Keratinocyte (primary cell): ENCODE measurements at regions not wholly inside any gene's neighbourhood (a gene's known extent, or its start where the extent isn't known, plus 50 kb on each side); places are given as distances from the start of the nearest gene placed in this dataset.

ENCODE experiments used
- DNase-seq: peaks from one replicate; pipeline ENCODE4 v3.0.0-alpha.2; 2011; ENCODE audit warnings: low read depth, missing footprints, low spot score
- FAIRE-seq: peaks from 2 replicates; lab custom pipeline; 2011; peaks lifted over from hg19 to GRCh38; lab: Jason Lieb, UNC
- H2AFZ ChIP-seq: 2 replicates; pipeline ENCODE4 v1.6.0; 2012; ENCODE audit warnings: low read length, control low read depth, inconsistent platforms; ENCODE audit not compliant: control insufficient read depth
- H3K27ac ChIP-seq: 2 replicates; pipeline ENCODE4 v1.5.1; 2011; ENCODE audit warnings: low read length; ENCODE audit not compliant: control insufficient read depth, insufficient read depth
- H3K27me3 ChIP-seq: 3 replicates; pipeline ENCODE4 v1.6.0; 2011; ENCODE audit warnings: low read length; ENCODE audit not compliant: control insufficient read depth, insufficient read depth; ENCODE audit errors: extremely low read depth
- H3K36me3 ChIP-seq, 2 experiments: 2 replicates in 1 of 2; 3 replicates in 1 of 2; pipeline ENCODE4 v1.5.1; 2011; ENCODE audit warnings: low read length in 2 of 2, mild to moderate bottlenecking in 1 of 2; ENCODE audit not compliant: control insufficient read depth in 2 of 2, insufficient read depth in 2 of 2; ENCODE audit errors: extremely low read depth in 1 of 2
- H3K4me1 ChIP-seq: 3 replicates; pipeline ENCODE4 v1.5.1; 2011; ENCODE audit warnings: low read length; ENCODE audit not compliant: control insufficient read depth, insufficient read depth; ENCODE audit errors: extremely low read depth
- H3K4me2 ChIP-seq: 3 replicates; pipeline ENCODE4 v1.6.0; 2011; ENCODE audit warnings: low read depth, low read length; ENCODE audit not compliant: control insufficient read depth, insufficient read depth; ENCODE audit errors: extremely low read depth
- H3K4me3 ChIP-seq, 3 experiments: fragments of 200-600 bp in 1 of 3; sonication (generic) in 1 of 3; 2 replicates in 2 of 3; 3 replicates in 1 of 3; pipeline ENCODE4 v1.5.1; 2011 to 2016; ENCODE audit warnings: low read length in 3 of 3, mild to moderate bottlenecking in 3 of 3, control low read depth in 2 of 3, inconsistent platforms in 1 of 3, low read depth in 1 of 3, mixed read lengths in 1 of 3, mixed run types in 1 of 3, moderate library complexity in 1 of 3; ENCODE audit not compliant: control insufficient read depth in 2 of 3, insufficient read depth in 2 of 3; ENCODE audit errors: extremely low read depth in 1 of 3
- H3K79me2 ChIP-seq: 2 replicates; pipeline ENCODE4 v1.6.0; 2012; ENCODE audit warnings: low read length; ENCODE audit not compliant: control insufficient read depth, insufficient read depth
- H3K9ac ChIP-seq: 3 replicates; pipeline ENCODE4 v1.6.0; 2011; ENCODE audit warnings: low read length; ENCODE audit not compliant: control insufficient read depth, insufficient read depth; ENCODE audit errors: extremely low read depth
- H3K9me1 ChIP-seq: 3 replicates; pipeline ENCODE4 v1.6.0; 2011; ENCODE audit warnings: low read length; ENCODE audit not compliant: control insufficient read depth, insufficient read depth; ENCODE audit errors: extremely low read depth
- H3K9me3 ChIP-seq: 2 replicates; pipeline ENCODE4 v1.5.1; 2012; ENCODE audit warnings: low read depth, low read length; ENCODE audit not compliant: control insufficient read depth
- H4K20me1 ChIP-seq: 3 replicates; pipeline ENCODE4 v1.6.0; 2011; ENCODE audit warnings: low read length; ENCODE audit not compliant: control insufficient read depth, insufficient read depth; ENCODE audit errors: extremely low read depth
- EZH2 ChIP-seq: IDR thresholded peaks from one replicate; pipeline ENCODE4 v1.6.1; 2012; ENCODE audit warnings: inconsistent platforms, mild to moderate bottlenecking, low read length, moderate library complexity
- dilution Hi-C: fragments of 300-500 bp; cut with MboI; formaldehyde crosslinking; loops from one replicate; pipeline ENCODE4 v1.7.0; 2020; ENCODE audit warnings: low sequenced_read_pairs; ENCODE audit not compliant: extremely low pct_ligation_motif_present
- TF ChIP-seq, protein P1 (sequence below), 3 experiments: IDR thresholded peaks in 1 of 3; conservative IDR thresholded peaks in 1 of 3; optimal IDR thresholded peaks in 1 of 3; 2 replicates in 2 of 3; 3 replicates in 1 of 3; pipeline versions ENCODE3 to v1.5.1; 2011; ENCODE audit warnings: low read length in 3 of 3, mild to moderate bottlenecking in 3 of 3, moderate library complexity in 2 of 3, control low read depth in 1 of 3, inconsistent platforms in 1 of 3; ENCODE audit not compliant: insufficient read depth in 2 of 3; ENCODE audit errors: extremely low read depth in 1 of 3

DNA sequence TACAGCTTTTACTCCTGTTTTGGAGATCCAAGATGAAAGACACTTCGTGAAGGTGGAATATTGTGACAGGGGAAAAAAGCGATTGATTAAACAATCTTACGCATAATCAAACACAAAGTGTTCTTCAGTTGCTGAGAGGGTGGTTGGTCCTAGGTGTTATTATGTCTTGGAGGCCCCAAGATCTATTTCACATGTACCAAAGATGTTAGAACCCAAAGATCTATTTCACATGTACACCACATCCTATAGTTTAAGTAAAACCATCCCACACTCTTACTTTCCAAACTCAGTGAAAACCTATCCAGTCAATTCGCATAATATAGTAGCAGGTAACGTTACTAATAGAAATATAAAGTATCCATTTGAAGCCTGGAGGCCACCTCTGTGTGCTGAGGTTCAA, 242.6 kb upstream of the MAF start:
- H3K9me3 ChIP-seq: no peaks in the 10 kb centered on the region
- dilution Hi-C loops: no loop called here
- H4K20me1 ChIP-seq: no peaks in the 10 kb centered on the region
- peaks cover 16% of the 10 kb centered on the region for H3K4me1 ChIP-seq
- no peak overlapping the region for H3K9ac ChIP-seq
- DNase-seq (no peak), FAIRE-seq (no peak)
- H2AFZ ChIP-seq: no peak overlapping the region
- no peaks in the 10 kb centered on the region for H3K36me3 ChIP-seq
- TF ChIP-seq, protein P1, sequence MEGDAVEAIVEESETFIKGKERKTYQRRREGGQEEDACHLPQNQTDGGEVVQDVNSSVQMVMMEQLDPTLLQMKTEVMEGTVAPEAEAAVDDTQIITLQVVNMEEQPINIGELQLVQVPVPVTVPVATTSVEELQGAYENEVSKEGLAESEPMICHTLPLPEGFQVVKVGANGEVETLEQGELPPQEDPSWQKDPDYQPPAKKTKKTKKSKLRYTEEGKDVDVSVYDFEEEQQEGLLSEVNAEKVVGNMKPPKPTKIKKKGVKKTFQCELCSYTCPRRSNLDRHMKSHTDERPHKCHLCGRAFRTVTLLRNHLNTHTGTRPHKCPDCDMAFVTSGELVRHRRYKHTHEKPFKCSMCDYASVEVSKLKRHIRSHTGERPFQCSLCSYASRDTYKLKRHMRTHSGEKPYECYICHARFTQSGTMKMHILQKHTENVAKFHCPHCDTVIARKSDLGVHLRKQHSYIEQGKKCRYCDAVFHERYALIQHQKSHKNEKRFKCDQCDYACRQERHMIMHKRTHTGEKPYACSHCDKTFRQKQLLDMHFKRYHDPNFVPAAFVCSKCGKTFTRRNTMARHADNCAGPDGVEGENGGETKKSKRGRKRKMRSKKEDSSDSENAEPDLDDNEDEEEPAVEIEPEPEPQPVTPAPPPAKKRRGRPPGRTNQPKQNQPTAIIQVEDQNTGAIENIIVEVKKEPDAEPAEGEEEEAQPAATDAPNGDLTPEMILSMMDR (optimal IDR thresholded peaks at IDR 0.05 in 1 of 3, IDR thresholded peaks at IDR 0.05 in 1 of 3, conservative IDR thresholded peaks at IDR 0.05 in 1 of 3; ENCODE audit: extremely low read depth in 1 of 3, insufficient read depth in 2 of 3, low read length in 3 of 3): no peak
- TF ChIP-seq EZH2: no peak
- H3K4me3 ChIP-seq: no peak overlapping the region
- no peaks in the 10 kb centered on the region for H3K79me2 ChIP-seq
- H3K27ac ChIP-seq: no peak overlapping the region
- H3K4me2 ChIP-seq: no peak overlapping the region
- H3K27me3 ChIP-seq: no peaks in the 10 kb centered on the region
- no peaks in the 10 kb centered on the region for H3K9me1 ChIP-seq

DNA sequence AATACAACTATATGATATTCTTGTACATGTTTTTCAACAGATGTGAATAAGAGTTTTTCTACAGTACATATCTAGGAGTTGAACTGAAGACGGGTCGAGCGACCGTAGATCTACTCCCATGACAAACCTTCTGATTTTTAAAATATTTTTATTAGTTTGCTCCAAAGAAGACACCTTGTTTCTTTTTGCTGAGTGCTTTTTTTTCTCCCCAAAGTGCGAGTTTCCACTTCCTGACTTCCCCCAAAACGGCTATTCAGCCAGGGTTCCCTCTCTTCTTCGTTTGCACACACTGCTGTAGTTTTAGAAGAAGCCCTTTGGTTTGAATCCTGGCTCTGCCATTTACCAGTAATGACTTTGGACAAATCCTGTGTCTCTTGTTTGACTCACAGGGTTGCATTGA, 241.7 kb upstream of the MAF start:
- H3K4me3 ChIP-seq: no peak overlapping the region
- no peaks in the 10 kb centered on the region for H3K79me2 ChIP-seq
- H4K20me1 ChIP-seq: no peaks in the 10 kb centered on the region
- H3K36me3 ChIP-seq: no peaks in the 10 kb centered on the region
- FAIRE-seq: no peak
- H3K9me1 ChIP-seq: no peaks in the 10 kb centered on the region
- dilution Hi-C loops: no loop called here
- H3K4me1 ChIP-seq: peaks cover 9% of the 10 kb centered on the region
- no peak overlapping the region for H2AFZ ChIP-seq
- no peak overlapping the region for H3K27ac ChIP-seq
- H3K9ac ChIP-seq: no peak overlapping the region
- no peaks in the 10 kb centered on the region for H3K9me3 ChIP-seq
- no peaks in the 10 kb centered on the region for H3K27me3 ChIP-seq
- DNase-seq: no peak
- TF ChIP-seq EZH2: no peak
- TF ChIP-seq, protein P1 (optimal IDR thresholded peaks at IDR 0.05 in 1 of 3, IDR thresholded peaks at IDR 0.05 in 1 of 3, conservative IDR thresholded peaks at IDR 0.05 in 1 of 3; ENCODE audit: extremely low read depth in 1 of 3, insufficient read depth in 2 of 3, low read length in 3 of 3): no peak
- no peak overlapping the region for H3K4me2 ChIP-seq
